ENCODE measurements at regions not wholly inside any gene's neighbourhood (a gene's known extent, or its start where the extent isn't known, plus 50 kb on each side); places are given as distances from the start of the nearest gene placed in this dataset.

DNA sequence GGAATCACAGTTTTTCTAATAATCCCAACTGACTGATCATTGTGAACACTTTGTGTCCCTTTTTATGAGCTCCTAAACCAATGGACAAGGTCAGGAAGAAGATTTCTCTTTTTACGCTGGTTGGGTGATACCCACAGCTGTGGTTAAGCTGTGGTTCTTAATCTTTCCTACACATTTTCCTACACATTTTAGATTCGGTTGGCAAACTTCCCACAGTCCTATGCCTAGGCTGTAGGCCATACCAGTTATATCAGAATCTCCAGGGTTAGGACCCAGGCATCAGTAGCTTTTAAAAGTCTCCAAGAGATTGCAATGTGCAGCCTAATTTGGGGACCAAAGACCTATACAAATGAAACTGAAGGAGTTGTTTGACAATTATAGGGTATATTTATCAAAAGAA lies 203.0 kb downstream of the SP3 start:
- TF ChIP-seq, protein P1, sequence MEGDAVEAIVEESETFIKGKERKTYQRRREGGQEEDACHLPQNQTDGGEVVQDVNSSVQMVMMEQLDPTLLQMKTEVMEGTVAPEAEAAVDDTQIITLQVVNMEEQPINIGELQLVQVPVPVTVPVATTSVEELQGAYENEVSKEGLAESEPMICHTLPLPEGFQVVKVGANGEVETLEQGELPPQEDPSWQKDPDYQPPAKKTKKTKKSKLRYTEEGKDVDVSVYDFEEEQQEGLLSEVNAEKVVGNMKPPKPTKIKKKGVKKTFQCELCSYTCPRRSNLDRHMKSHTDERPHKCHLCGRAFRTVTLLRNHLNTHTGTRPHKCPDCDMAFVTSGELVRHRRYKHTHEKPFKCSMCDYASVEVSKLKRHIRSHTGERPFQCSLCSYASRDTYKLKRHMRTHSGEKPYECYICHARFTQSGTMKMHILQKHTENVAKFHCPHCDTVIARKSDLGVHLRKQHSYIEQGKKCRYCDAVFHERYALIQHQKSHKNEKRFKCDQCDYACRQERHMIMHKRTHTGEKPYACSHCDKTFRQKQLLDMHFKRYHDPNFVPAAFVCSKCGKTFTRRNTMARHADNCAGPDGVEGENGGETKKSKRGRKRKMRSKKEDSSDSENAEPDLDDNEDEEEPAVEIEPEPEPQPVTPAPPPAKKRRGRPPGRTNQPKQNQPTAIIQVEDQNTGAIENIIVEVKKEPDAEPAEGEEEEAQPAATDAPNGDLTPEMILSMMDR (IDR thresholded peaks at IDR 0.05; ENCODE audit: insufficient read depth, low read length, poor library complexity, severe bottlenecking) = no peak
- no peak for TF ChIP-seq EZH2phosphoT487 (conservative IDR thresholded peaks at IDR 0.05; ENCODE audit: low read length)
